ENCODE measurements at regions not wholly inside any gene's neighbourhood (a gene's known extent, or its start where the extent isn't known, plus 50 kb on each side); places are given as distances from the start of the nearest gene placed in this dataset.

GRCh38 chr5:17099946-17100345 is 117.5 kb upstream of the BASP1 start:
- Histone ChIP-seq H2BK12ac (ENCODE audit: low read depth, low read length) (no peak overlapping the region), H3K9ac (replicated peaks in 1 of 4; ENCODE audit: extremely low read depth in 1 of 4, low read depth in 3 of 4, low read length in 3 of 4) (no peak overlapping the region), H3K4me1 (replicated peaks in 1 of 4; ENCODE audit: control insufficient read depth in 3 of 4, insufficient read depth in 4 of 4, low read length in 3 of 4) (peaks cover 2 to 7% (median 4%) of the 10 kb centered on the region in 4 experiments; a peak in 3 of 7 replicates), H3K14ac (ENCODE audit: insufficient read length) (no peak overlapping the region), H3K27me3 (replicated peaks in 1 of 4; ENCODE audit: control insufficient read depth in 3 of 4, extremely low read depth in 1 of 4, insufficient read depth in 3 of 4, low read length in 3 of 4) (no peaks in the 10 kb centered on the region), H2BK15ac (ENCODE audit: low read length) (no peak overlapping the region), H4K91ac (replicated peaks; ENCODE audit: insufficient read length, low read length) (no peak overlapping the region), H3K23me2 (ENCODE audit: low read depth, low read length) (no peaks in the 10 kb centered on the region), H2AFZ (ENCODE audit: low read length) (no peak overlapping the region), H2BK120ac (replicated peaks; ENCODE audit: low read depth, low read length) (no peak overlapping the region), H3K27ac (ENCODE audit: low read depth, low read length) (no peak overlapping the region), H3K36me3 (ENCODE audit: control insufficient read depth in 2 of 4, insufficient read depth in 4 of 4, low read length in 3 of 4) (no peaks in the 10 kb centered on the region), H3K4me3 (ENCODE audit: extremely low read depth in 1 of 4, insufficient read depth in 2 of 4, low read depth in 3 of 4, low read length in 4 of 4) (no peak overlapping the region), H3K4ac (replicated peaks; ENCODE audit: insufficient read length, low read depth, low read length) (no peak overlapping the region), H4K8ac (ENCODE audit: extremely low read depth, insufficient read depth, low read length) (no peak overlapping the region), H2AK5ac (ENCODE audit: low read depth, low read length) (no peak overlapping the region), H3K23ac (ENCODE audit: insufficient read length) (no peak overlapping the region), H3K4me2 (ENCODE audit: insufficient read depth in 1 of 2, low read depth in 2 of 2, low read length in 2 of 2) (no peak overlapping the region), H3K79me2 (ENCODE audit: control insufficient read depth in 1 of 2, insufficient read depth in 2 of 2, low read length in 2 of 2) (no peaks in the 10 kb centered on the region), H3K56ac (replicated peaks; ENCODE audit: insufficient read length, low read depth, low read length) (no peak overlapping the region), H2BK5ac (ENCODE audit: low read depth, low read length) (no peak overlapping the region), H3K9me3 (ENCODE audit: insufficient read depth in 2 of 2, low read depth in 1 of 2, low read length in 1 of 2) (no peaks in the 10 kb centered on the region), H3K18ac (ENCODE audit: extremely low read depth, low read length) (no peak overlapping the region), H4K5ac (ENCODE audit: insufficient read length, low read depth, low read length) (no peak overlapping the region), H3K79me1 (ENCODE audit: low read depth, low read length) (no peaks in the 10 kb centered on the region), H2BK20ac (ENCODE audit: low read length) (no peak overlapping the region), H4K20me1 (replicated peaks in 1 of 2; ENCODE audit: control insufficient read depth in 1 of 2, insufficient read depth in 2 of 2, low read length in 2 of 2) (no peaks in the 10 kb centered on the region)
- TF ChIP-seq RAD21 (IDR thresholded peaks at IDR 0.05 in 1 of 2, conservative IDR thresholded peaks at IDR 0.05 in 1 of 2; ENCODE audit: low read depth in 2 of 2, low read length in 2 of 2), result 0 out of 4 replicates have a peak, but pooled peaks of 1 of the 2 experiments have one; percentile 3
- TF ChIP-seq CTBP2 (IDR thresholded peaks at IDR 0.05; ENCODE audit: borderline replicate concordance, insufficient read depth, insufficient read length, low read length), result no peak
- DNase-seq (ENCODE audit: low read depth in 1 of 2, low spot score in 2 of 2) (no peak), FAIRE-seq (no peak)
- POLR2A ChIA-PET (ENCODE audit: partially characterized antibody), result no interaction called here
- CTCF ChIA-PET (ENCODE audit: partially characterized antibody), result interaction anchor here (1.0 to 1.5 kb wide), 3 partner anchors 10 to 90 kb away, joined by 3 to 5 read pairs (median 3); no protein-coding TSS in a partner anchor
- WGBS, 2 experiments (ENCODE audit: extremely low coverage in 1 of 2, insufficient coverage in 1 of 2, insufficient read length in 1 of 2, insufficient replicate concordance in 2 of 2, low coverage in 1 of 2, low lambda C conversion rate in 2 of 2, missing lambda C conversion rate in 1 of 2), result 77% methylated on average over 8 of the region's 8 CpGs; no CpG with 5 or more reads in 1 of the 2 experiments

All from H1 (cell line).